DMS53 (cell line): ENCODE measurements at regions not wholly inside any gene's neighbourhood (a gene's known extent, or its start where the extent isn't known, plus 50 kb on each side); places are given as distances from the start of the nearest gene placed in this dataset.

Experiments
- DNase-seq: peaks from one replicate; lab custom pipeline; 2025; lab: John Stamatoyannopoulos, UW

DNA sequence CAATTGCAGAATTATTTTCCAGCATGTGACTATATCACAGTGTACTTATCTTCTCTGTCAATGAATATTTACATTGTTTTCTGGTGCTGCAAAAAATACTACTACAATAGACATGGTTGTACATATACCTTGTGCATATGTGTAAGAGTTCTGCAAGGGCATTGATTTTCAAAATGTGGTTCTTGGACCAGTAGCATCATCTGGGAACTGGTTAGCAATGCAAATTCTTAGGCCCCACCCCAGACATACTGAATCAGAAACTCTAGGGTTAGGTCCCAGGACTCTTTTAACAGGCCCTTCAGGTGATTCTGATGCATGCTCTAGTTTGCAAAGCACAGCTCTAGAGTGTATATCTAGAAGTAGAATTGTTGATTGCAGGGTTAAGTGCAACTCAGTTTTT lies 292.3 kb downstream of the ZNF621 start:
- no peak for DNase-seq

- no peak for DNase-seq
Measured at GRCh38 chr3:40821315-40821714, 296.6 kb downstream of the ZNF621 start.

DNA sequence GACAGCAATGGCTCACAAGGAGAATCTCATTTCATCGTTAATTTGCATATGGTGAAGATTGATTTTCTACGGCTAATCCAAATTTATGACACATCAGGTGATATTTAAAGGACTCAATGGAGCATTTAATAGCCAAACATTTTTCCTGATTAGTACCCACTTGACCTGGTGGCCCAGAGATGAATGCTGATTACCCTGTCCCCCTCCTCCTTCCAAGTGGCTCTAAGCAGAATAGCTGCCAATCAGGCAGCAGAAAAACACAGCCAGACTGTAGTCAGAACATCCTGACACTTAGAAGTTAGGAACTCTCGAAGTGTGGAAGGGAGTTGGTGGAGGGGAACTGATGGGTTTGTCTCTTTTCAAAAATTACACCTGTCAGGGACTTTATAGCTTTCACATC lies 302.5 kb downstream of the ZNF621 start:
- no peak for DNase-seq

- no peak for DNase-seq
Measured at GRCh38 chr3:40827942-40828688, 303.4 kb downstream of the ZNF621 start.

DNA sequence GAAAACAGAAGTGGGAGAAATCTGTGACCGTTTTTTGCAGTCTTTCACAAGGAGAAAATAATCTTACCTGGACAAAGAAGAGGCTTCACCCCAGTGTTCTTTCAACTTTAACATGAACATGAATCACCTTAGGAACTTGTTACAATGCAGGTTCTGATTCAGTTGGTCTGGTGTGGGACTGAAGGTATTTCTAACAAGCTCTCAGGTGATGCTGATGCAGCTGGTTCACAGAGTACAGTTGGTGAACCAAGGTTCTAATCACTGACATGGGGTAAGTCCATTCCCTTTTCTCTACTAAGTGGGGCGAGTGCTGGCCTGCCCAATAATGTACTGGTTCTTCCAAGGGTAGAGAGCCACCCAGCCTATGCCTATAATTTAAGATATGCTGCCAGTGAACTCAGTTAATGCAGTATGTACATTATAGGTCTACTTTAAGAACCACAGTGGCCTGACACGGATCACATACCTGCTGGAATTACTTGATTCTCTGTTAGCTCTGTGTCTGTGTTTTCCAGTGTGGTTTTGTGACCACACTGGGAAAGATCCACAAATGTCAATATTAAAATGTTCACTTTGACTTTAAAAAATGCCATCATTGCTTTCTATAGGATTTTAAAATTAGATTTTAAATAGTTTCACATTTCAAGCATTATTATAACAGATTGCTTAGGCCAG lies 304.1 kb downstream of the ZNF621 start:
- DNase-seq, result no peak

DNA sequence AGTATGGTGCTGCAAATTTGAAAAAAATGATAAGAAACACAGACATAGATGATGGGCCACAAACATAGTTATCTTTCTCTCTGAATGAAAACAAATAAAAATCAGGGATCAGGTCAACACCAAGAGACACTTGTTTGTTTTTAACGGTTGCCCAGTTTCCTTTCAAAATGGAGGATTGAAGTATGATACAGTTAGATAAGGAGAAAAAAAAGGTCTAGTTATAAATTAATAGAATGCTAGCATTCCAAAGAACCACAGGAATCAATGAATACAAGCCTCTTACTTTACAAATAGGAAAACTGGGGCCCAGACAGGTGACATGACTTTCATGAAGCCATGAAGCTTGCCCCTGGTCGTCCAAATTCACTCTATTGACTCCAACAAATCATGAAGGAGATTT lies 305.1 kb downstream of the ZNF621 start:
- peak; percentile 1 for DNase-seq

DNA sequence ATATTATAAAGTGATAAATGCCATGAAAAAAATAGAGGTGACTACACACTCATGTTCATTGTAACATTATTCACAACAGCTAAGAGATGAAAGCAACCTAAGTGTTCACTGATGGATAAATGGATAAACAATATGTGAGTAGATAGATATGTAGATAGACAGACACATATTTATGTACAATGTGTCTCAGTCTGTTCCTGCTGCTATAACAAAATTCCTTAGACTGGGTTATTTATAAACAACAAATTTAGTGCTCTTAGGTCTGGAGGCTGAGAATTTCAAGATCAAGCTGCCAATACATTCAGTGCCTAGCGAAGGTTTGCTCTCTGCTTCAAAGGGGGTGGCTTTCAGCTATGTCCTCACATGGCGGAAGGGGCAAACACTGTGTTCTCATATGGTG lies 312.5 kb downstream of the ZNF621 start:
- no peak for DNase-seq

DNA sequence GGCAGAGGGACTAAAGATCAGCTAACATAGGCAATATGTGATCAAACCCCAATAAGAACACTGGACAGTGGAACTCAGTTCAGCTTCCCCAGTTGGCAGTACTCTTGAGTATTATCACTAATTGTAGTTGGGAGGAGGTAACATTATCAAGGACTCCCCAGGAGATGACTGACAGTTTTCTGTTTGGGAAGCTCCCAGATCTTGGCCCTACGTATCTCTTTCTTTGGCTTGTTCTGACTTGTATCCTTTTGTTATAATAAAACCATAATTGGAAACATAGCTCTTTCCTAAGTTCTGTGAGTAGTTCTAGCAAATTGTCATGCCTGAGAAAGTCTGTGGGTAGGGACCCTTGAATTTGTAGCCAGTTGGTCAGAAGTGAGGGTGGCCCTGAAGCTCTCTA lies 316.4 kb downstream of the ZNF621 start:
- DNase-seq, result no peak

DNA sequence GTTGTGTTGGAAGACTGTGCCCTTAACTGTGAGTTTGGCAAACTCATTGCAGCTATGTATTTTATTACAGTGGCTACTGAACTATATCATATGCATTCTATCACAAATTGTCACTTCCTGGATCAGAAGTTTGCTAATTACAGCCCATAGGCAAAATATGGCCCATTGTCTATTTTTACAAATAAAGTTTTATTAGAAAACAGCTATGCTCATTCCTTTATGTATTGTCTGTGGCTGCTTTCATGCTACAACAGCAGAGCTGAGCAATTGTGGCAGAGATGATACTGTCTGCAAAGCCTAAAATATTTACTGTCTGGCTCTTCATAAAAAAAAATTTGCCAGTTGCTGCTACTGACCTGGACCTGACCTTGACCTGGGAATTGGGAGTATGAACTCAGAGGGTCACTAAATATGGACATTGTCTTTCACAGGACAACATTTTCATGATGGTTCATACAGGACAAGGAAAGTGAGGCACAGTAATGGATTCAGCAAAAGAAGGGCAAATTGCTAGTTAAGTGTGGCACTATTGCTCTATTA lies 316.9 kb downstream of the ZNF621 start:
- DNase-seq, result no peak

DNA sequence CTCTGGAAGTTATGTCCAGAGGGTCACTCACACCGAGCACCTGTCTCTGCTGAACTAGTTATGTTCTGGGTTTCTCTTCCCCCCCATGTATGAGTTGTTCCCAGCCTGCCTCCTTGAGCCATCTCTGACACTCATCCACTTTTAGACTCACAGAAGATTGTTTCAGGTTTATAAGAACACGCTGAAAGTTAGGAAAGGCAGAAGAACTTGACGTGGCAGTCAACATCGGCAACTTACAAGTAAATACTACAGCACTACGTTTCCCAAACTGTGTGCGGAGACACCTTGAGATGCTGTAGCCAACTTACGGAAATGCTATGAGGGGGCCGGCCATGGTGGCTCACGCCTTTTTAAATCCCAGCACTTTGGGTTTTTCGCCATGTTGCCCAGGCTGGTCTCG lies 318.0 kb downstream of the ZNF621 start:
- DNase-seq, result no peak

GRCh38 chr3:40843208-40843624 lies 318.5 kb downstream of the ZNF621 start:
- DNase-seq, result no peak

DNA sequence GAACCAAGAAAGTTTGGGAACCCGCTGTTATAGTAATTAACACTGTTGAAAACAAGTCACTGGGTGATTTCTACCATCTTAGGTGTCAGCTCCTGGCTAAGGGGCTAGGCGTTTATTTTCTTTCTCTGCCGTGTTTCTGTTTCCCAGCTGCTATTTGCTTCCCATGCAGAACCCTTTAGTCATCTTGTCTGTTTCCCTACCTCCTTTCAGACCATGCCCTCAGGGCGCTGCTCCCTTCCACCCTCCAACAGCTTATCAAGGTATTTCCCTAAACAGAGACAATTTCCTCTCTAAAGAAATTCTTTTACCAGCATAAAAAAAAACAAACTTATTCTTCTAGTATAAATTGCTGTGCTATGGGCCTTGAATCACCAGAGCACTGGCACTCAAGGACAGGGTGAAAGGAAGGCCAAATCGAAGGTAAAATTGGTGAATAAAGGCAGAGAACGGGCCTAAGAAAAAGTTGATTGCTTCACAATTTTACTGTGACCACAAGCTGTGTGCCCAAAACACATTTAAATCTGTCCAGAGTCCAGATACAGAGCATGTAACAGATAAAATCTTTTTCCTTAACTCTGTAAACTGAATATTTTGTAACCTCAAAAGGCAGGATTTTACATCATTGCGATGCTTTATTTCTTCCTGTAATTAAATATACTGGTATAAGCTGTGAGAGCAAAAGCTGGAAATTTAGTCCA lies 319.2 kb downstream of the ZNF621 start:
- no peak for DNase-seq

DNA sequence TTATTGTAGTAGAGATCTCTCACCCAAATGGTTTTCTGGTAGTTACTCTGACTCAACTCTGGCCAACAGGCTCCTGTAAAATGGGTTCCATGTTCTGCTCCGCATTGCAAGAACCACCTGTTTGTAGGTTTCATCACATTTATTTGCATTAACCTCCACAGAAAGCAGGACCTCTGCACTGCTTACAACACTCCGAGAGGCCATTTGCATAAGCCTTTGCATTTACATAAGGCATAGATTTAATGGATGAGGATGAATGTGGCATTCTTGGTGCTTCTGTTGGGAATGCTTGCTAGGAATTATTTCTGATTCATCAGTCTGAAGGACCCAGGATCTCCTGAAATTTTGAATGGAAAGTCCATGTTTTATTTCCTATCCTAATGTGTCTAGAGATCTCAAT lies 320.1 kb downstream of the ZNF621 start:
- no peak for DNase-seq

DNA sequence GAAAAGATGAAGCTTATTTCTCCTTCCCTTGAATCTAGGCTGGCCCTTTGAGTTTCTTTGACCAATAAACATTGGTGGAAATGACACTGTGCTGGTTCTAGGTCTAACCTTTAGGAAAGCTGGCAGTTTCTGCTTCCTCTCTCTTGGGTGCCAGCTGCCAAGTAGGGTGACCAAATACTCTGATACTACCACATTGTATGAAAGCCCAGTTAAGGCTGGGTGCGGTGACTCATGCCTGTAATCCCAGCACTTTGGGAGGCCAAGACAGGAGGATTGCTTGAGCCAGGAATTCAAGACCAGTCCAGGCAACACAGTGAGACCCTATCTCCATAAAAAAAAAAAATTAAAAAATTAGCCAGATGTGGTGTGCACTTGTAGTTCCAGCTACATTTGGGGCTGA lies 320.7 kb downstream of the ZNF621 start:
- no peak for DNase-seq

DNA sequence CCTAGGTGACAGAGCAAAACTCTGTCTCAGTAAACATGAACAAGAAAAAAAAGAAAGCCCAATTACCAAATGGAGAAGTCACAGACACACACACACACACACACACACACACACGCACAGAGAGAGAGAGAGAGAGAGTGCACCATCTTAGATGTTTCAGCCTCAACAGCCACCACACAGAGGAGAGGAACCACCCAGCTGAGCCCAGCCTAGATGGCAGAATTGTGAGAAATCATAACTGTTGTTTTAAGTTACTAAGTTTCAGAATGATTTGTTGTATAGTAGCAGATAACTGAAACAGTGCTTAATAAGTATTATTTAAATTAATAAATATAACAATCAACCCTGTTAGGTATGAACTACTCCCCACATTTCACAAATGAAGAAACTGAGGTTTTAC lies 321.2 kb downstream of the ZNF621 start:
- no peak for DNase-seq

GRCh38 chr3:40846451-40846850 lies 321.7 kb downstream of the ZNF621 start:
- peak; percentile 2 for DNase-seq

DNA sequence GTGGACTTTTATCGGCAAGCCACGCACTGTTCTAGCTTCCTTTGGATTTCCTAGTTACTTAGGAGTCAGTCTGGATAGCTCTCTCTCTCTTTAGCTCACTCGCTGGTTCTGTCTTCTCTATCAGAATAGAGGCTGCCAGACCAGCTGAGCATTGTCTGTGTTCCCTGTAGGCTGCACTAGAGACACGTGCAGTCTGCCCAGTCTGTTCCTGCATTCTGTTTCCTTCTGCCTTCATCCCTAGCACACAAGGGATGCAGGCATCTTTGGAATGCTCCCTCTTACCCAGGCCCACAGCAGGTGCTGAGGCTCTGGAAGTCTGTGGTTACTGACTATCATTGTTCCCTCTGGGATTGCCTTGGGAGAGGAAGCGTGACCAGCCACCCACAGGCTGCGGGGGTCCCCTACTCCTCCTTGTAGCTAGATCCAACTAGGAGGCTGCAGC lies 322.8 kb downstream of the ZNF621 start:
- DNase-seq, result no peak

DNA sequence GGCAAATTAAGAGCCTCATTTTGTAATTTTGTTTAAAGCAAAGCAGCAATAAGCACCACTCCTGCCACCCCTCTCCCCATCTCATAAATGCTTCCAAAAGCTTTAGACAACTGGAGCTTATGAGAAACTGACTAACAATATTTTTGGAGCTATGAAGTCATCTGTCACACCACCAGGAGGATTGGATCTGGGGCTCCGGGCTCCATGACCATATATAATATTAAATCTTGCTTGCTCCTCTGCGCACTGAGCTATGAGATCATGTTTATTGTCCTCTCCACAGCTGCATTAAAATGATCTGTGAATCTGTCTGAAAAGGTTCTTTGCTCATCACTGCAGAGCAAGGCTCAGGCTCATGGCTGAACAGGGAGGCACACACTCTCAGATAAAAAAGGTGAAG lies 323.7 kb downstream of the ZNF621 start:
- no peak for DNase-seq

DNA sequence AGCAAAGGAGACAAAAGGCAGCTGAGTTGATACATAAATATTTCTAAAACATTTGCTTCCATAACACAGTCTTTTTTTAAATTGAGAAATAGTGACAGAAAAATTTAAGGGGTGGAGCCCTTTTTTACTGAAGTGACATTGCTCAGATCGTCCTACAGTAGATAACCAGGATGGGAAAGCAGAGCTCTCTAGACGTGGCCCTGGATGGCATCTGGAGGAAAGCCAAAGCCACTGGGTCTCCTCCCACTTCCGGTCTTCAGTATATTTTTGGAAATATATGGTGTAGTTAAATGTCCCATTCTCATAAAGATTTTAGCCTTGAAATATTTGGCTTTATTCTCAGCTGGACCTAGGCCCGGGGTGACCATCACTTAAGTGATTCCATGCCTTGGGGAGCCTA lies 326.1 kb downstream of the ZNF621 start:
- DNase-seq, result no peak

DNA sequence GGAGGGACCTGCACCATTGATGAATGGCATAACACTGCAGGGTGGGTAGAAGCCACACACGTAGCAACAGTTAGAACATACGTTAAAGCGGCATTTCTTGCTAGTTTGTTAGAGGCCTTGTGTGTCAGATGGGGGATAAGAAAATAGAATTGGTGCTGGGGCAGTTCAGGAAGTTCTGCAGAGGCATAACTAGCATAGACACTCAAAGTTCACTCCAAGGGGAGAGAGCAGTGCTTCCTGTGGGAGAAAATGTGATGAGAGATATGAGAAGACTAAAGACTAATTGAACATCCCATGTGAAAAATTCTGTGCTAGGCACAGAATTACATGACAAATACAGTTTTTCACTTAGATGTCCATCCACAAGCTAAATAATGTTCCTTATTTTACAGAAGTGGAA lies 327.1 kb downstream of the ZNF621 start:
- no peak for DNase-seq

- no peak for DNase-seq
Measured at GRCh38 chr3:40852712-40853111, 328.0 kb downstream of the ZNF621 start.

DNA sequence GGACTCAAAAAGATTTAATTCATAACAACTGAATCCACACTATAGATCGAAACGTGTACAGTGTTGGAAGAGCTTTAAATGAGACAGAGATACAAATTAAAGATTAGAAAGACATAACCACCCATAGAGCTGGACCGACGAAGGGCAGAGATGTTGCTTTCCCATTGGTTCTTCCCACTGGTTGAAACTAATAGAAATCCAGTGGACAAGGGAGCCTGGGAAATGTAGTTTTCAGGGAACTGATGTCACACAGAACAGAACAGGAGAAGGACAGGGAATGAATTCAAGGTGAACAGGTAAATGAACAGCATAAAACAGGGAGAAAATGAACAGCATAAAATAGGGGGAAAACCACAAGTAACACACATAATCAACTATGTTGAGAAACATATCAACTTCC lies 328.7 kb downstream of the ZNF621 start:
- no peak for DNase-seq

DNA sequence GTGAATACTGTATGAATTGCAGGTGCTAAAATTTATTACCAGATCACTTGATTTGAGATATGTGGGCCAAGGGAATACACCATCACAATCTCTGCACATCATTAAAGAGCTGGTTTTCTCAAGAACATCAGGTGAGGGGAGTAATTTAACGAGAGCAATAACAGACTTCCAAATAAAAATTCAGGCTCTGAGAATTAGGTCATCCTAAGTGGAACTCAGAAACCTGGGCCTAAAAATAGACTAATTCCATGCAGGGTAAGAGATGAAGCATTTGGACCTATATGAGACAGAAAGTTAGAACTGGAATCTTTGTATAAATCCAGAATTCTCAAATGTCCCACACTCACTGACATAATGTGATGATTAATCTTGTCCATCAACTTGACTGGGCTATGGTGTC lies 331.1 kb downstream of the ZNF621 start:
- DNase-seq, result no peak
